K562 (cell line): ENCODE measurements at regions not wholly inside any gene's neighbourhood (a gene's known extent, or its start where the extent isn't known, plus 50 kb on each side); places are given as distances from the start of the nearest gene placed in this dataset.

Experiments used
- ATAC-seq: fragments of 200-7000 bp; cut with Tn5 transposase; 3 replicates; pipeline ENCODE4 v1.9.1; 2020; ENCODE audit warnings: moderate library complexity
- BruUV-seq: library from RNA; stranded (reverse); fragments of 400-500 nt; replicated peaks from 2 replicates; lab custom pipeline; 2021; lab: Mats Ljungman, UMichigan
- CTCF ChIA-PET: fragments of 300-600 bp; formaldehyde crosslinking; extraction: SDS; loops from one replicate; lab custom pipeline; 2021; ENCODE audit warnings: low intra/inter-chr PET ratio; lab: Yijun Ruan, JAX
- POLR2A ChIA-PET: fragments of 300-600, 350-650 bp; sonication (Branson Sonifier 250); formaldehyde crosslinking; extraction: SDS; loops from one replicate; lab custom pipeline; 2021; ENCODE audit warnings: antibody characterized with exemption, inconsistent platforms; lab: Yijun Ruan, JAX
- DNase-seq, 4 experiments: peaks; one replicate each; pipeline versions ENCODE4 v3.0.0 to v3.0.0-alpha.2; 2011 to 2018; ENCODE audit warnings: low spot score in 3 of 4, mixed read lengths in 3 of 4; ENCODE audit errors: extremely low read depth in 1 of 4
- FAIRE-seq: peaks from 2 replicates; lab custom pipeline; 2011; peaks lifted over from hg19 to GRCh38; lab: Jason Lieb, UNC
- H2AFZ ChIP-seq: 2 replicates; pipeline ENCODE4 v1.6.0; 2011; ENCODE audit warnings: low read depth, low read length, control low read depth, inconsistent platforms
- H3K27ac ChIP-seq: fragments of 200-600 bp; 3 replicates; pipeline ENCODE4 v1.8.0; 2011; ENCODE audit warnings: low read depth, mild to moderate bottlenecking, control low read depth, inconsistent platforms, low read length, moderate library complexity, mixed read lengths; ENCODE audit errors: extremely low read depth
- H3K27me3 ChIP-seq, 2 experiments: fragments of 300-600 bp in 1 of 2; 2 replicates in 1 of 2; 3 replicates in 1 of 2; pipeline versions ENCODE4 v1.6.0 to v1.8.0; 2011; ENCODE audit warnings: inconsistent platforms in 2 of 2, low read length in 2 of 2, mild to moderate bottlenecking in 1 of 2, mixed read lengths in 1 of 2, moderate library complexity in 1 of 2; ENCODE audit not compliant: control insufficient read depth in 2 of 2, insufficient read depth in 2 of 2
- H3K36me3 ChIP-seq: fragments of 300-600 bp; 3 replicates; pipeline ENCODE4 v1.8.0; 2011; ENCODE audit warnings: mild to moderate bottlenecking, low read length, inconsistent platforms; ENCODE audit not compliant: control insufficient read depth, insufficient read depth
- H3K4me1 ChIP-seq, 2 experiments: fragments of 200-600 bp in 1 of 2; replicated peaks in 1 of 2; 2 replicates in 1 of 2; 3 replicates in 1 of 2; pipeline versions ENCODE4 v1.5.1 to v1.8.0; 2011; ENCODE audit warnings: inconsistent platforms in 2 of 2, low read length in 2 of 2, mild to moderate bottlenecking in 1 of 2, mixed read lengths in 1 of 2, moderate library complexity in 1 of 2; ENCODE audit not compliant: control insufficient read depth in 2 of 2, insufficient read depth in 2 of 2
- H3K4me2 ChIP-seq: 2 replicates; pipeline ENCODE4 v1.6.1; 2011; ENCODE audit warnings: low read length, control low read depth, inconsistent platforms, mixed read lengths; ENCODE audit not compliant: insufficient read depth
- H3K4me3 ChIP-seq: fragments of 200-600 bp; sonication (generic), shearing (Covaris generic); 2 replicates; pipeline ENCODE4 v1.5.1; 2016; ENCODE audit warnings: control low read depth, inconsistent platforms
- H3K79me2 ChIP-seq: fragments of 200-600 bp; 3 replicates; pipeline ENCODE4 v1.8.0; 2011; ENCODE audit warnings: low read length, inconsistent platforms; ENCODE audit not compliant: control insufficient read depth, insufficient read depth
- H3K9ac ChIP-seq, 2 experiments: 2 replicates each; pipeline versions ENCODE4 v1.6.0 to v1.6.1; 2011; ENCODE audit warnings: low read depth in 2 of 2, low read length in 2 of 2, control low read depth in 1 of 2, inconsistent platforms in 1 of 2, mild to moderate bottlenecking in 1 of 2, mixed read lengths in 1 of 2; ENCODE audit not compliant: insufficient read depth in 1 of 2
- H3K9me1 ChIP-seq: one replicate; pipeline ENCODE4 v1.6.0; 2011; ENCODE audit warnings: inconsistent platforms, mild to moderate bottlenecking, low read length, moderate library complexity; ENCODE audit not compliant: control insufficient read depth, insufficient read depth
- H3K9me3 ChIP-seq: replicated peaks from 2 replicates; pipeline ENCODE4 v1.5.1; 2011; ENCODE audit warnings: low read depth, low read length, inconsistent platforms; ENCODE audit not compliant: control insufficient read depth, insufficient read depth
- H4K20me1 ChIP-seq: replicated peaks from 2 replicates; pipeline ENCODE4 v1.6.1; 2011; ENCODE audit warnings: low read length, inconsistent platforms, mixed read lengths; ENCODE audit not compliant: control insufficient read depth, insufficient read depth
- E2F3 ChIP-seq: fragments of 250-450 bp; sonication (Bioruptor Pico); IDR thresholded peaks from 2 replicates; pipeline ENCODE4 v1.4.0; 2020; ENCODE audit warnings: mild to moderate bottlenecking
- POU5F1 ChIP-seq: fragments of 150-350 bp; IDR thresholded peaks from 2 replicates; pipeline ENCODE4 v1.6.1; 2014; ENCODE audit warnings: borderline replicate concordance, low read length, low read depth, mild to moderate bottlenecking; ENCODE audit not compliant: partially characterized antibody
- ZBTB33 ChIP-seq: sonication (generic); formaldehyde crosslinking; IDR thresholded peaks from 2 replicates; pipeline ENCODE4 v1.8.1; 2023; ENCODE audit warnings: mild to moderate bottlenecking, missing genetic modification reagents
- WGBS: fragments of 100-300 bp; shearing (Covaris generic); methylation state at CpG from one replicate; pipeline ENCODE4 v1.1.6; 2016; ENCODE audit warnings: low coverage, mixed read lengths; ENCODE audit not compliant: insufficient coverage; ENCODE audit errors: missing lambda C conversion rate; 5-methylcytosine and 5-hydroxymethylcytosine counted together
- in situ Hi-C: fragments of 300-500 bp; cut with MboI; formaldehyde crosslinking; loops from 4 replicates; pipeline ENCODE4 v1.15.0; 2018; ENCODE audit warnings: inconsistent platforms, mixed read lengths
- intact Hi-C: fragments of 100-400 bp; cut with micrococcal nuclease; formaldehyde crosslinking; loops from 2 replicates; pipeline ENCODE4 v1.14.2; 2022

- DNase-seq (no peak), ATAC-seq (no peak), FAIRE-seq (no peak)
- H3K79me2 ChIP-seq: no peaks in the 10 kb centered on the region
- H3K9me1 ChIP-seq: no peaks in the 10 kb centered on the region
- H3K36me3 ChIP-seq: no peaks in the 10 kb centered on the region
- no peaks in the 10 kb centered on the region for H3K27me3 ChIP-seq
- in situ Hi-C loops (no loop called here), intact Hi-C loops (no loop called here)
- H2AFZ ChIP-seq: no peak overlapping the region
- CTCF ChIA-PET: no interaction called here
- no peak overlapping the region for H3K4me2 ChIP-seq
- H3K4me3 ChIP-seq: no peak overlapping the region
- POLR2A ChIA-PET: interaction anchor here (0.9 to 1.2 kb wide), 4 partner anchors 9 to 25 kb away, joined by 3 to 5 read pairs (median 4); no protein-coding TSS in a partner anchor
- no peak for TF ChIP-seq E2F3 (CRISPR knock-in tag)
- TF ChIP-seq POU5F1: no peak
- TF ChIP-seq ZBTB33 (CRISPR knock-in tag): no peak
- TF ChIP-seq, all 486 proteins: peak for 0
- 62% methylated on average over 4 of the region's 4 CpGs for WGBS
- no TSS peak for BruUV-seq
- no peak overlapping the region for H3K27ac ChIP-seq
- H3K9ac ChIP-seq: no peak overlapping the region
- H3K4me1 ChIP-seq: peaks cover 0 to 9% of the 10 kb centered on the region in 2 experiments; a peak in 4 of 5 replicates
- H4K20me1 ChIP-seq: no peaks in the 10 kb centered on the region
- H3K9me3 ChIP-seq: no peaks in the 10 kb centered on the region
These were observed 212.5 kb downstream of the ZFP36L2 start for GRCh38 chr2:43013821-43014345.
